ENCODE measurements at regions not wholly inside any gene's neighbourhood (a gene's known extent, or its start where the extent isn't known, plus 50 kb on each side); places are given as distances from the start of the nearest gene placed in this dataset.

- Histone ChIP-seq H3K4me1 (replicated peaks) (no peaks in the 10 kb centered on the region), H3K36me3 (no peaks in the 10 kb centered on the region), H3K4me3 (no peak overlapping the region), H3K27me3 (replicated peaks) (no peaks in the 10 kb centered on the region), H3K9me3 (replicated peaks) (no peaks in the 10 kb centered on the region), H3K27ac (no peak overlapping the region)
- DNase-seq (ENCODE audit: low read depth in 1 of 2, low spot score in 2 of 2), result no peak
Measured at GRCh38 chr13:44088411-44088810, 208.7 kb downstream of the LACC1 start.

- no peaks in the 10 kb centered on the region for H3K9me3 ChIP-seq (replicated peaks)
- no peak for DNase-seq (ENCODE audit: low read depth in 1 of 2, low spot score in 2 of 2)
- H3K36me3 ChIP-seq, result no peaks in the 10 kb centered on the region
- H3K27ac ChIP-seq, result no peak overlapping the region
- H3K4me1 ChIP-seq (replicated peaks), result no peaks in the 10 kb centered on the region
- H3K27me3 ChIP-seq (replicated peaks), result no peaks in the 10 kb centered on the region
- no peak overlapping the region for H3K4me3 ChIP-seq
Measured at GRCh38 chr13:44088991-44089413, 209.3 kb downstream of the LACC1 start.

GRCh38 chr13:44089452-44089851 lies 209.7 kb downstream of the LACC1 start:
- no peak overlapping the region for H3K4me3 ChIP-seq
- no peaks in the 10 kb centered on the region for H3K4me1 ChIP-seq (replicated peaks)
- H3K27me3 ChIP-seq (replicated peaks), result no peaks in the 10 kb centered on the region
- H3K36me3 ChIP-seq, result no peaks in the 10 kb centered on the region
- H3K27ac ChIP-seq, result no peak overlapping the region
- H3K9me3 ChIP-seq (replicated peaks), result no peaks in the 10 kb centered on the region
- DNase-seq (ENCODE audit: low read depth in 1 of 2, low spot score in 2 of 2), result no peak

GRCh38 chr13:44092078-44092970 lies 212.6 kb downstream of the LACC1 start:
- no peaks in the 10 kb centered on the region for H3K27me3 ChIP-seq (replicated peaks)
- H3K4me3 ChIP-seq, result no peak overlapping the region
- no peak overlapping the region for H3K27ac ChIP-seq
- H3K36me3 ChIP-seq, result no peaks in the 10 kb centered on the region
- H3K9me3 ChIP-seq (replicated peaks), result no peaks in the 10 kb centered on the region
- DNase-seq (ENCODE audit: low read depth in 1 of 2, low spot score in 2 of 2), result no peak
- no peaks in the 10 kb centered on the region for H3K4me1 ChIP-seq (replicated peaks)

GRCh38 chr13:44093607-44094564 lies 214.2 kb downstream of the LACC1 start:
- no peaks in the 10 kb centered on the region for H3K4me1 ChIP-seq (replicated peaks)
- H3K9me3 ChIP-seq (replicated peaks), result no peaks in the 10 kb centered on the region
- H3K27ac ChIP-seq, result no peak overlapping the region
- no peaks in the 10 kb centered on the region for H3K36me3 ChIP-seq
- no peak overlapping the region for H3K4me3 ChIP-seq
- no peak for DNase-seq (ENCODE audit: low read depth in 1 of 2, low spot score in 2 of 2)
- no peaks in the 10 kb centered on the region for H3K27me3 ChIP-seq (replicated peaks)

GRCh38 chr13:44096901-44097300 lies 217.2 kb downstream of the LACC1 start:
- Histone ChIP-seq H3K27ac (no peak overlapping the region), H3K9me3 (replicated peaks) (no peaks in the 10 kb centered on the region), H3K27me3 (replicated peaks) (no peaks in the 10 kb centered on the region), H3K4me1 (replicated peaks) (no peaks in the 10 kb centered on the region), H3K4me3 (no peak overlapping the region), H3K36me3 (no peaks in the 10 kb centered on the region)
- no peak for DNase-seq (ENCODE audit: low read depth in 1 of 2, low spot score in 2 of 2)

GRCh38 chr13:44098559-44098958 lies 218.9 kb downstream of the LACC1 start:
- Histone ChIP-seq H3K9me3 (replicated peaks) (no peaks in the 10 kb centered on the region), H3K27me3 (replicated peaks) (no peaks in the 10 kb centered on the region), H3K4me3 (no peak overlapping the region), H3K27ac (no peak overlapping the region), H3K4me1 (replicated peaks) (no peaks in the 10 kb centered on the region), H3K36me3 (no peaks in the 10 kb centered on the region)
- no peak for DNase-seq (ENCODE audit: low read depth in 1 of 2, low spot score in 2 of 2)

- DNase-seq (ENCODE audit: low read depth in 1 of 2, low spot score in 2 of 2), result no peak
- Histone ChIP-seq H3K4me3 (no peak overlapping the region), H3K27ac (no peak overlapping the region), H3K27me3 (replicated peaks) (no peaks in the 10 kb centered on the region), H3K9me3 (replicated peaks) (no peaks in the 10 kb centered on the region), H3K4me1 (replicated peaks) (no peaks in the 10 kb centered on the region), H3K36me3 (no peaks in the 10 kb centered on the region)
Measured at GRCh38 chr13:44101347-44102083, 221.8 kb downstream of the LACC1 start.

- no peak overlapping the region for H3K4me3 ChIP-seq
- H3K9me3 ChIP-seq (replicated peaks), result no peaks in the 10 kb centered on the region
- no peak for DNase-seq (ENCODE audit: low read depth in 1 of 2, low spot score in 2 of 2)
- H3K36me3 ChIP-seq, result no peaks in the 10 kb centered on the region
- H3K27me3 ChIP-seq (replicated peaks), result no peaks in the 10 kb centered on the region
- no peak overlapping the region for H3K27ac ChIP-seq
- H3K4me1 ChIP-seq (replicated peaks), result no peaks in the 10 kb centered on the region
Measured at GRCh38 chr13:44103429-44104196, 223.9 kb downstream of the LACC1 start.

GRCh38 chr13:44104197-44104490 lies 224.4 kb downstream of the LACC1 start:
- H3K36me3 ChIP-seq, result no peaks in the 10 kb centered on the region
- H3K4me1 ChIP-seq (replicated peaks), result no peaks in the 10 kb centered on the region
- no peaks in the 10 kb centered on the region for H3K27me3 ChIP-seq (replicated peaks)
- no peak for DNase-seq (ENCODE audit: low read depth in 1 of 2, low spot score in 2 of 2)
- no peaks in the 10 kb centered on the region for H3K9me3 ChIP-seq (replicated peaks)
- no peak overlapping the region for H3K27ac ChIP-seq
- H3K4me3 ChIP-seq, result no peak overlapping the region

GRCh38 chr13:44104969-44105368 lies 225.3 kb downstream of the LACC1 start:
- H3K27ac ChIP-seq, result no peak overlapping the region
- DNase-seq (ENCODE audit: low read depth in 1 of 2, low spot score in 2 of 2), result no peak
- H3K4me3 ChIP-seq, result no peak overlapping the region

GRCh38 chr13:44106266-44107152 lies 226.8 kb downstream of the LACC1 start:
- Histone ChIP-seq H3K9me3 (replicated peaks) (no peaks in the 10 kb centered on the region), H3K4me1 (replicated peaks) (no peaks in the 10 kb centered on the region), H3K4me3 (no peak overlapping the region), H3K36me3 (no peaks in the 10 kb centered on the region), H3K27me3 (replicated peaks) (no peaks in the 10 kb centered on the region), H3K27ac (no peak overlapping the region)
- no peak for DNase-seq (ENCODE audit: low read depth in 1 of 2, low spot score in 2 of 2)

More at GRCh38 chr13:44104969-44105368, 225.3 kb downstream of the LACC1 start:
- H3K9me3 ChIP-seq (replicated peaks), result no peaks in the 10 kb centered on the region
- H3K36me3 ChIP-seq, result no peaks in the 10 kb centered on the region
- no peaks in the 10 kb centered on the region for H3K27me3 ChIP-seq (replicated peaks)
- no peaks in the 10 kb centered on the region for H3K4me1 ChIP-seq (replicated peaks)

Data from SJSA1 (cell line).